GM12875 (cell line): ENCODE measurements at regions not wholly inside any gene's neighbourhood (a gene's known extent, or its start where the extent isn't known, plus 50 kb on each side); places are given as distances from the start of the nearest gene placed in this dataset.

Experiments
- H3K4me3 ChIP-seq: one replicate; pipeline ENCODE4 v1.5.1; 2011; ENCODE audit warnings: low read depth, low read length, control low read depth
- TF ChIP-seq, protein P1 (sequence below): IDR thresholded peaks from 2 replicates; pipeline ENCODE4 v1.5.1; 2011; ENCODE audit warnings: low read depth, mild to moderate bottlenecking, control low read depth, inconsistent platforms, low read length, moderate library complexity, borderline replicate concordance; ENCODE audit not compliant: insufficient read depth

DNA sequence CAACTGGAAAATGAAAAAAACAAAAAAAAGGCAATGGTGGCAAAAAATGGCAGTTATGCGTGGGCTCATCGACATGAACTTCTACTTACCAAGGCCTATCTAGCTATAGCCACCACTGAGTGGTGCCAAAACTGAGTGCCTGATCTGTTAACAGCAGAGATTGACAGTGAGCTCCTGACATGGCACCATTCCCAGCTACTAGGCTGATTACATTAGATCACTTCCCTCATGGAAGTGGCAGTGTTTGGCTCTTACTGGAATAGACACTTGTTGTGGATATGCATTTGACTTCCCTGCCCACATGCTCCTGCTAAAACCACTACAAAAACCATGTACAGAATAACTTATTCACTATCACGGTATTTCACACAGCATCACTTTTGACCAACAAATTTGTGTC lies 216.1 kb upstream of the SGK1 start:
- H3K4me3 ChIP-seq, result no peak overlapping the region
- TF ChIP-seq, protein P1, sequence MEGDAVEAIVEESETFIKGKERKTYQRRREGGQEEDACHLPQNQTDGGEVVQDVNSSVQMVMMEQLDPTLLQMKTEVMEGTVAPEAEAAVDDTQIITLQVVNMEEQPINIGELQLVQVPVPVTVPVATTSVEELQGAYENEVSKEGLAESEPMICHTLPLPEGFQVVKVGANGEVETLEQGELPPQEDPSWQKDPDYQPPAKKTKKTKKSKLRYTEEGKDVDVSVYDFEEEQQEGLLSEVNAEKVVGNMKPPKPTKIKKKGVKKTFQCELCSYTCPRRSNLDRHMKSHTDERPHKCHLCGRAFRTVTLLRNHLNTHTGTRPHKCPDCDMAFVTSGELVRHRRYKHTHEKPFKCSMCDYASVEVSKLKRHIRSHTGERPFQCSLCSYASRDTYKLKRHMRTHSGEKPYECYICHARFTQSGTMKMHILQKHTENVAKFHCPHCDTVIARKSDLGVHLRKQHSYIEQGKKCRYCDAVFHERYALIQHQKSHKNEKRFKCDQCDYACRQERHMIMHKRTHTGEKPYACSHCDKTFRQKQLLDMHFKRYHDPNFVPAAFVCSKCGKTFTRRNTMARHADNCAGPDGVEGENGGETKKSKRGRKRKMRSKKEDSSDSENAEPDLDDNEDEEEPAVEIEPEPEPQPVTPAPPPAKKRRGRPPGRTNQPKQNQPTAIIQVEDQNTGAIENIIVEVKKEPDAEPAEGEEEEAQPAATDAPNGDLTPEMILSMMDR, result no peak

DNA sequence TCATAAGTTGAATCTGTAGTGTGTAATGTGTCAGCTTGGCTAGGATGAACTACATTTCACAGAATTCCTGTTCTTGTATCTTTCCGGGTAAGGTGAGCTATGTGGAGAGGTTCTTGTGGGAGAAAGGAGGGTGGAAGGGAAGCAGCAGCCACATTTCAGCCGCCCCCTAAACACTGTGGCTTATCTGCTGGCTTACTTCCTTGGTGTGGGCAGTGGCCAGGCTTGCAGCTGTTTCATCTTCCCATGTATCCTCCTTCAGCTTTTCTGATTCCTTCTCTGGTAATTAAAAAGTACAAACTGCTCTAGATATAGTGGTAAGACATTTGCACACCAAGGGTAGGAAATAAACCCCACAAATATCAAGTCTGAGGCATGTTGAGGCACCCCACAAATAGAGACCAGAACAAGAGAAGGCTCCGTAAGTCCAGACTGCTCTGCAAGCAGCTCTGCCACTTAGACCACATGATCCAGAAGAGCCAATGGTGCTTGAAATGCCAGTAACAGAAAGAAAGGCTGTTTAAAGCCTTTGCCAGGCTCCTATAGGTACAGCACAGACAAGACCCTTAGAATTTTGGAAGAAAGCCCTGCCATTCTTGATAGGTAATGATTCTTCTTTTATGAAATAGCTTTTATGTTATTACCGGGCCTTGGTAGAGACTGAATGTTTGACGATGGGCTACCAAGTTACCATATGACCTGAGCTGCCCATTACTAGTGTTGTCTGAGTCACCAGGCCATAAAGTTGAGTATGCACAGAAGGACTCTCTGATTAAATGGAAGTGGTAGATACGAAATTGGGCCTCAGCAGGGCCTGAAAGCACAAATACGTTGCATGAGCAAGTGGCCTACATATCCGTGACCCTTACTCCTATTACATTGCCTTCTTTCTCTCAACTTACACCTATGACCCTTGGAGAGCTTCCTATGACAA lies 215.0 kb upstream of the SGK1 start:
- TF ChIP-seq, protein P1, result no peak
- H3K4me3 ChIP-seq, result no peak overlapping the region

DNA sequence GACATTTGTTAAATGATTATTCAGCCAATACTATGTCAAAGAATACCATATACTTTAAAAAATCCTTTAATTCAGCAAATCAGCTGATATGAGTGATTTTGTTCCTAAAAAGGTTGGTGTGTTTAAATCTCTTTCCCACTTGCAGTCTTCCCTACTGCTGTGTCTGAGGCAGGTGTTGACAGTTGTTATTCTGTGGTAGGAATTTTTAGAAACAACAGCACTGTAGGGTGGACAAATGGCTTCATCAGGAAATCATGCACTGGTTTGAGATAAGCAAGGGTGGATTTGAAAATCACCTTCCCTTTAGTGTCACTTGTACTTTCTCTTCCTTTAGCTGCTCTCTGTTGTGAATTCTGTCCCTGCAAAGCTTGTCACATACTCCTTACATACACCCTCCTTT lies 213.7 kb upstream of the SGK1 start:
- TF ChIP-seq, protein P1, result no peak
- H3K4me3 ChIP-seq, result no peak overlapping the region

DNA sequence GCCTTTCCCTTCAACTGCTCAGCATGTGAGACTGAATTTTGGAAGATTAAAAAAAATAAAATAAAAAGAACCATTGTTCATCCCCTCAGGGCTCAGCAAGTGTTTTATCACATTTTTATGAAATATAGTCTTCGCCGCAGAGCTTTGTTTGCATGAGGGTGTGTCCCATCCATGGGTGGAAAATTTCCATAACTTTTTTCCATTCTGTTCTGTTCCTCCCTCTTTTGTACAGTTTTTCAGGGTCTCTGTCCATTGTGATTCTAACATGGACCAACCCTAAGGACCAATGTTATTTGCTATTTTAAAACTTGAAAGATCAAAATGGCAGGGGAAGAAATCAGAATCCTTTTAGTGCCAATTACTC lies 213.3 kb upstream of the SGK1 start:
- TF ChIP-seq, protein P1, result no peak
- no peak overlapping the region for H3K4me3 ChIP-seq

DNA sequence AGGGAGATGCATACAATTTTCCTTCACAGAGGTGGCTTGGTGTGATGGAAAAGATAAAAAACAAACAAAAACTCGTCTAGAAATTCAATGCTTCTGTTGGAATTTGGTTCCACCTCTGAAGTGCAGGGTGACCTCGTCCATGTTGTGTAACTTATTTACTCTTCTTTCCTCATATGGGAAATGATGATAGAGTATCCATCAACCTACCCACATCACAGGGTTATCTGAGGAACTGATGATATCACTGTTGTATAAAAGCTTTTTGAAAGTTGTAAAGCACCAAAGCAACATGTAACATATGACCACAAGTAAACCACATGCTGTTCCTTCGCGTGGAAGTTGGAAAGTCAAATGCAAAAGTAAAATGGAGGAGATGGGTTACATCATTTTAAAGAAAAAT lies 212.0 kb upstream of the SGK1 start:
- TF ChIP-seq, protein P1, result no peak
- H3K4me3 ChIP-seq, result no peak overlapping the region

DNA sequence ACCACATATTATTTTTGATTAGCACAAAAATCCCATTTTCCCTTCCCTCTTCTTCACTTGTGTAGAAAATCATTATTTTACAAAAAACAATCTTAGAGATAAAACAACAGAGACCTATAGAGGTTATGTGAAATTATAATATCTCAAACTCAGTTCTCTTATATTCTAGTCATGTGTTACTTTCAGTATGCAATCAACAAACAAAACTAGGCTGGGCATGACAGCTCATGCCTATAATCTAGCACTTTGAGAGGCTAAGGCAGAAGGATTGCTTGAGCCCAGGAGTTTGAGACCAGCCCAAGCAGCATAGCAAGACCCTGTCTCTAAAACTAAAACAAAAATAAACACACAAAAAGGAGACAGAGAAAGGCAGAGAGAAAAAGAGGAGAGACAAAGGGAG lies 211.4 kb upstream of the SGK1 start:
- TF ChIP-seq, protein P1, result no peak
- H3K4me3 ChIP-seq, result no peak overlapping the region
